SK-N-SH treated with all-trans-retinoic acid at 6 μM for 48 hours (cell line): ENCODE measurements at regions not wholly inside any gene's neighbourhood (a gene's known extent, or its start where the extent isn't known, plus 50 kb on each side); places are given as distances from the start of the nearest gene placed in this dataset.
"Not testable (repeated sequence)": the region's sequence is repeated elsewhere in the genome, so short reads cannot be mapped to it uniquely, and the experiment has no call there.

Experiments used
- ATAC-seq: fragments of 200-7000 bp; cut with Tn5 transposase; 3 replicates; pipeline ENCODE4 v1.9.1; 2020; ENCODE audit warnings: mild to moderate bottlenecking, moderate library complexity

DNA sequence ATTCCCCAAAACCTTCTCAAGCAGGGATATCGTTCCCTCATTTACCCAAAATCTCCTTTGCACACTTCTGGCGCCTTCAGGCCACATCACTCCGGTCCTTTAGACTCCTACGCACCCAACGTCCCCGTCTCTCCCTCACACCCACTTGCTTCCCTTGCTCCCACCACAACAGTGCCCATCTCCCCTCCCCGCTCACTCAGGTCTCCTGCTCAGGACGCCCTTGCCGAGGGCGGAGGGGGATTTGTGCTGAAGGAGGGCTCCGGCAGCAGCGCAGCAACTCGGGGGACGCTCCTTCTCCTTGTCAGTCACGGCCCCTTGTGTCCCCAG lies 71.6 kb downstream of the PCMTD2 start:
- ATAC-seq, result not testable (repeated sequence)

- ATAC-seq, result peak; percentile 99
These were observed 72.2 kb downstream of the PCMTD2 start for GRCh38 chr20:64327550-64328317.

- not testable (repeated sequence) for ATAC-seq
These were observed 73.2 kb downstream of the PCMTD2 start for GRCh38 chr20:64328595-64329250.

- ATAC-seq, result not testable (repeated sequence)
These were observed 77.1 kb downstream of the PCMTD2 start for GRCh38 chr20:64332627-64333026.
